Lower leg skin (tissue), 3 donors: ENCODE measurements at regions not wholly inside any gene's neighbourhood (a gene's known extent, or its start where the extent isn't known, plus 50 kb on each side); places are given as distances from the start of the nearest gene placed in this dataset.

Experiments used
- CTCF ChIP-seq, 3 donors: fragments of 450-650 bp; IDR thresholded peaks; one replicate each; pipeline ENCODE4 v1.5.1; 2016; ENCODE audit warnings: antibody characterized with exemption in 3 of 3, mild to moderate bottlenecking in 3 of 3, moderate library complexity in 2 of 3
- POLR2A ChIP-seq, 2 donors: fragments of 450-650 bp; IDR thresholded peaks; one replicate each; pipeline ENCODE4 v1.6.1; 2016 to 2017; ENCODE audit warnings: antibody characterized with exemption in 2 of 2, mild to moderate bottlenecking in 1 of 2, moderate library complexity in 1 of 2

GRCh38 chr21:41622831-41623548 lies 115.0 kb upstream of the TMPRSS2 start:
- TF ChIP-seq CTCF (IDR thresholded peaks at IDR 0.05) (no peak), POLR2A (IDR thresholded peaks at IDR 0.05) (no peak)
